ENCODE measurements at regions not wholly inside any gene's neighbourhood (a gene's known extent, or its start where the extent isn't known, plus 50 kb on each side); places are given as distances from the start of the nearest gene placed in this dataset.
"Not testable (repeated sequence)": the region's sequence is repeated elsewhere in the genome, so short reads cannot be mapped to it uniquely, and the experiment has no call there.

GRCh38 chr21:35441868-35442582 lies 392.9 kb upstream of the RUNX1 start:
- H3K4me3 ChIP-seq: no peak overlapping the region
- DNase-seq (ENCODE audit: low spot score): no peak
- TF ChIP-seq, protein P1, sequence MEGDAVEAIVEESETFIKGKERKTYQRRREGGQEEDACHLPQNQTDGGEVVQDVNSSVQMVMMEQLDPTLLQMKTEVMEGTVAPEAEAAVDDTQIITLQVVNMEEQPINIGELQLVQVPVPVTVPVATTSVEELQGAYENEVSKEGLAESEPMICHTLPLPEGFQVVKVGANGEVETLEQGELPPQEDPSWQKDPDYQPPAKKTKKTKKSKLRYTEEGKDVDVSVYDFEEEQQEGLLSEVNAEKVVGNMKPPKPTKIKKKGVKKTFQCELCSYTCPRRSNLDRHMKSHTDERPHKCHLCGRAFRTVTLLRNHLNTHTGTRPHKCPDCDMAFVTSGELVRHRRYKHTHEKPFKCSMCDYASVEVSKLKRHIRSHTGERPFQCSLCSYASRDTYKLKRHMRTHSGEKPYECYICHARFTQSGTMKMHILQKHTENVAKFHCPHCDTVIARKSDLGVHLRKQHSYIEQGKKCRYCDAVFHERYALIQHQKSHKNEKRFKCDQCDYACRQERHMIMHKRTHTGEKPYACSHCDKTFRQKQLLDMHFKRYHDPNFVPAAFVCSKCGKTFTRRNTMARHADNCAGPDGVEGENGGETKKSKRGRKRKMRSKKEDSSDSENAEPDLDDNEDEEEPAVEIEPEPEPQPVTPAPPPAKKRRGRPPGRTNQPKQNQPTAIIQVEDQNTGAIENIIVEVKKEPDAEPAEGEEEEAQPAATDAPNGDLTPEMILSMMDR (IDR thresholded peaks at IDR 0.05): no peak
- H3K27ac ChIP-seq: no peak overlapping the region

GRCh38 chr21:35438643-35439404 lies 389.7 kb upstream of the RUNX1 start:
- TF ChIP-seq, protein P1 (IDR thresholded peaks at IDR 0.05): no peak
- no peak for DNase-seq (ENCODE audit: low spot score)
- Histone ChIP-seq H3K4me3 (no peak overlapping the region), H3K27ac (no peak overlapping the region)

DNA sequence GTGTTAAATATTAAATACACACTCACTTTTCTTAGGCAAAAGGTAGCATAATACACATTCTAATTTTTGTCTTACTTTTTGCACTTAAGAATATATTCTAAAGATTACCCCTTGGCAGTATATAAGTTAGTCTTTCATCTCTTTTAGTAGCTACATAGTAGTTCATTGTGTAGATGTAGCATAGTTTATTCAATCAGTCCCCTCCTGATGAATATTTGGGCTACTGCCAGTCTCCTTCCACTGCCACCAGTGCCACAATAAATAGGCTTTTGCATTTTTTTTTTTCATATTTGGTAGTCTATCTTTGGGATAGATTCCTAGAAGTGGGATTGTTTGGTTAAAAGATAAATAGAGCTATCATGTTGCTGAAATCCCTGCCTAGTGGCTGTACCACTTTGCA lies 388.8 kb upstream of the RUNX1 start:
- DNase-seq (ENCODE audit: low spot score): no peak

DNA sequence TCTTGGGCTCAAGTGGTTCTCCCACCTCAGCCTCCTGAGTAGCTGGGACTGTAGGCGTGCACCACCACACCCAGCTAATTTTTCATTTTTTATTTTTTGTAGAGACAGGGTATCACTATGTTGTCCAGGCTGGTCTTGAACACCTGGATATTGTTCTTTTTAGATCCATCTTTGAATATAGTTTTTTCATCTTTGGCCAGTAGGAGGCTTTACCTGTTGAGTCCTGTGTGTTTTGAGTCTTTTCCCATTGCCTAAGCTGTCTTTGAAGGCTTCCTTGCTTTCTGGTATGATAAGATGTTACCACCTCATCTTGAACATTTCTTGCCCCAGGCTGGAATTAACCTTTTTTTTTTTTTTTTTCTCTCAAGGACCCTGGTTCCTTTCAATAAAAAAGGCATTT lies 387.8 kb upstream of the RUNX1 start:
- H3K4me3 ChIP-seq: no peak overlapping the region
- no peak for DNase-seq (ENCODE audit: low spot score)
- no peak overlapping the region for H3K27ac ChIP-seq
- TF ChIP-seq, protein P1 (IDR thresholded peaks at IDR 0.05): no peak

More for the DNA sequence above, 388.8 kb upstream of the RUNX1 start:
- TF ChIP-seq, protein P1 (IDR thresholded peaks at IDR 0.05): no peak
- Histone ChIP-seq H3K4me3 (no peak overlapping the region), H3K27ac (no peak overlapping the region)

GRCh38 chr21:35432601-35433000 lies 383.5 kb upstream of the RUNX1 start:
- DNase-seq (ENCODE audit: low spot score); H3K4me3 ChIP-seq; H3K27ac ChIP-seq: not testable (repeated sequence)

DNA sequence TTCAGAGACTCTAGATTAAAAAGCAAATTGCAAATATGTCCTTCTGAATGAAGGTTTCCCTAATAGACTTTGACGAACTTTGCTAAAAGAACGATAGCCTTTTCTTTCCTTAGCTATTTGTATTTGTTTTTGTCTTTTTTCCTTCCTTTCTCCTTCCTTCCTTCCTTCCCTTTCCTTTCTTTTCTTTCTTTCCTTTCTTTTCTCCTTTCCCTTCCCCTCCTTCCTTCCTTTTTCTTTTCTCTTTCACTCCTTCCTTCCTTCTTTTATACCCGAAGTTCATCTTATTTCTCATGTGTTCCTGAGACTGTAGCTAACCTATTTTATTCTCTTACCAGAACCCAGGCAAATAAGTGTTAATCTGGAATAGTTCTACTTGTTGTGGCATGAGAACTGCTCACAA lies 381.2 kb upstream of the RUNX1 start:
- Histone ChIP-seq H3K27ac (no peak overlapping the region), H3K4me3 (no peak overlapping the region)
- DNase-seq (ENCODE audit: low spot score): no peak
- TF ChIP-seq, protein P1 (IDR thresholded peaks at IDR 0.05): no peak

GRCh38 chr21:35428937-35429336 lies 379.8 kb upstream of the RUNX1 start:
- no peak overlapping the region for H3K4me3 ChIP-seq
- no peak overlapping the region for H3K27ac ChIP-seq
- no peak for DNase-seq (ENCODE audit: low spot score)
- TF ChIP-seq, protein P1 (IDR thresholded peaks at IDR 0.05): no peak
